ENCODE measurements at regions not wholly inside any gene's neighbourhood (a gene's known extent, or its start where the extent isn't known, plus 50 kb on each side); places are given as distances from the start of the nearest gene placed in this dataset.

- TF ChIP-seq, protein P1, sequence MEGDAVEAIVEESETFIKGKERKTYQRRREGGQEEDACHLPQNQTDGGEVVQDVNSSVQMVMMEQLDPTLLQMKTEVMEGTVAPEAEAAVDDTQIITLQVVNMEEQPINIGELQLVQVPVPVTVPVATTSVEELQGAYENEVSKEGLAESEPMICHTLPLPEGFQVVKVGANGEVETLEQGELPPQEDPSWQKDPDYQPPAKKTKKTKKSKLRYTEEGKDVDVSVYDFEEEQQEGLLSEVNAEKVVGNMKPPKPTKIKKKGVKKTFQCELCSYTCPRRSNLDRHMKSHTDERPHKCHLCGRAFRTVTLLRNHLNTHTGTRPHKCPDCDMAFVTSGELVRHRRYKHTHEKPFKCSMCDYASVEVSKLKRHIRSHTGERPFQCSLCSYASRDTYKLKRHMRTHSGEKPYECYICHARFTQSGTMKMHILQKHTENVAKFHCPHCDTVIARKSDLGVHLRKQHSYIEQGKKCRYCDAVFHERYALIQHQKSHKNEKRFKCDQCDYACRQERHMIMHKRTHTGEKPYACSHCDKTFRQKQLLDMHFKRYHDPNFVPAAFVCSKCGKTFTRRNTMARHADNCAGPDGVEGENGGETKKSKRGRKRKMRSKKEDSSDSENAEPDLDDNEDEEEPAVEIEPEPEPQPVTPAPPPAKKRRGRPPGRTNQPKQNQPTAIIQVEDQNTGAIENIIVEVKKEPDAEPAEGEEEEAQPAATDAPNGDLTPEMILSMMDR (IDR thresholded peaks at IDR 0.05; ENCODE audit: insufficient read depth, low read length, poor library complexity, severe bottlenecking): no peak
- no peak for TF ChIP-seq EZH2phosphoT487 (conservative IDR thresholded peaks at IDR 0.05; ENCODE audit: low read length)
Measured at GRCh38 chr12:127881371-127882140, 385.4 kb upstream of the TMEM132C start.
